Esophagus squamous epithelium (tissue), 5 donors: ENCODE measurements at regions not wholly inside any gene's neighbourhood (a gene's known extent, or its start where the extent isn't known, plus 50 kb on each side); places are given as distances from the start of the nearest gene placed in this dataset.
"Not testable (repeated sequence)": the region's sequence is repeated elsewhere in the genome, so short reads cannot be mapped to it uniquely, and the experiment has no call there.

Source experiments
- DNase-seq: peaks from one replicate; lab custom pipeline; 2025; lab: John Stamatoyannopoulos, UW
- H3K27ac ChIP-seq, 4 donors: fragments of 200-600 bp; sonication (generic); one replicate each; pipeline ENCODE4 v1.5.1; 2016 to 2019; ENCODE audit warnings: mild to moderate bottlenecking in 1 of 4
- H3K27me3 ChIP-seq, 4 donors: fragments of 200-600 bp; sonication (generic); 1 replicate in 3 of 4; 2 replicates in 1 of 4; pipeline versions ENCODE4 v1.5.1 to v1.6.0; 2017 to 2021; ENCODE audit warnings: antibody characterized with exemption in 1 of 4
- H3K36me3 ChIP-seq, 3 donors: fragments of 200-600 bp; sonication (generic); one replicate each; pipeline ENCODE4 v1.5.1; 2016 to 2019
- H3K4me1 ChIP-seq, 3 donors: fragments of 200-600 bp; sonication (generic); one replicate each; pipeline ENCODE4 v1.5.1; 2017 to 2019
- H3K4me3 ChIP-seq, 4 donors: fragments of 200-600 bp; sonication (generic); 1 replicate in 3 of 4; 2 replicates in 1 of 4; pipeline ENCODE4 v1.5.1; 2016 to 2019; ENCODE audit warnings: mild to moderate bottlenecking in 2 of 4, moderate library complexity in 1 of 4
- H3K9me3 ChIP-seq, 3 donors: fragments of 200-600 bp; sonication (generic); one replicate each; pipeline ENCODE4 v1.5.1; 2016 to 2019
- POLR2A ChIP-seq, 4 donors: fragments of 450-650 bp; IDR thresholded peaks; one replicate each; pipeline ENCODE4 v1.6.1; 2017; ENCODE audit warnings: antibody characterized with exemption in 4 of 4, mild to moderate bottlenecking in 4 of 4, moderate library complexity in 3 of 4
- WGBS, 2 donors: methylation state at CpG; one replicate each; pipeline ENCODE4 v1.1.5; 2018; 5-methylcytosine and 5-hydroxymethylcytosine counted together
- intact Hi-C: fragments of 100-400 bp; cut with DNase I; formaldehyde crosslinking; loops from one replicate; pipeline ENCODE4 v1.15.0; 2022
- TF ChIP-seq, protein P1 (sequence below), 6 experiments: fragments of 450-650 bp in 4 of 6; fragments of 200-600 bp in 2 of 6; sonication (generic) in 2 of 6; IDR thresholded peaks; one replicate each; pipeline ENCODE4 v1.5.1; 2016 to 2019; ENCODE audit warnings: antibody characterized with exemption in 6 of 6, mild to moderate bottlenecking in 4 of 6, moderate library complexity in 4 of 6
- donor health status: DM: yes; HTN: yes; CAD: no.

GRCh38 chr5:44674461-44674860 is 134.3 kb upstream of the MRPS30 start:
- 74 to 76% methylated on average over 1 of the region's 1 CpG for WGBS, 2 donors
- H3K36me3 ChIP-seq, result no peaks in the 10 kb centered on the region
- H3K27ac ChIP-seq, result no peak overlapping the region
- no peak overlapping the region for H3K4me3 ChIP-seq
- no peaks in the 10 kb centered on the region for H3K9me3 ChIP-seq
- no peak for DNase-seq
- H3K4me1 ChIP-seq, result no peaks in the 10 kb centered on the region
- no peaks in the 10 kb centered on the region for H3K27me3 ChIP-seq
- TF ChIP-seq POLR2A (IDR thresholded peaks at IDR 0.05), result no peak
- TF ChIP-seq, protein P1, sequence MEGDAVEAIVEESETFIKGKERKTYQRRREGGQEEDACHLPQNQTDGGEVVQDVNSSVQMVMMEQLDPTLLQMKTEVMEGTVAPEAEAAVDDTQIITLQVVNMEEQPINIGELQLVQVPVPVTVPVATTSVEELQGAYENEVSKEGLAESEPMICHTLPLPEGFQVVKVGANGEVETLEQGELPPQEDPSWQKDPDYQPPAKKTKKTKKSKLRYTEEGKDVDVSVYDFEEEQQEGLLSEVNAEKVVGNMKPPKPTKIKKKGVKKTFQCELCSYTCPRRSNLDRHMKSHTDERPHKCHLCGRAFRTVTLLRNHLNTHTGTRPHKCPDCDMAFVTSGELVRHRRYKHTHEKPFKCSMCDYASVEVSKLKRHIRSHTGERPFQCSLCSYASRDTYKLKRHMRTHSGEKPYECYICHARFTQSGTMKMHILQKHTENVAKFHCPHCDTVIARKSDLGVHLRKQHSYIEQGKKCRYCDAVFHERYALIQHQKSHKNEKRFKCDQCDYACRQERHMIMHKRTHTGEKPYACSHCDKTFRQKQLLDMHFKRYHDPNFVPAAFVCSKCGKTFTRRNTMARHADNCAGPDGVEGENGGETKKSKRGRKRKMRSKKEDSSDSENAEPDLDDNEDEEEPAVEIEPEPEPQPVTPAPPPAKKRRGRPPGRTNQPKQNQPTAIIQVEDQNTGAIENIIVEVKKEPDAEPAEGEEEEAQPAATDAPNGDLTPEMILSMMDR (IDR thresholded peaks at IDR 0.05), result no peak
- intact Hi-C loops, result no loop called here

DNA sequence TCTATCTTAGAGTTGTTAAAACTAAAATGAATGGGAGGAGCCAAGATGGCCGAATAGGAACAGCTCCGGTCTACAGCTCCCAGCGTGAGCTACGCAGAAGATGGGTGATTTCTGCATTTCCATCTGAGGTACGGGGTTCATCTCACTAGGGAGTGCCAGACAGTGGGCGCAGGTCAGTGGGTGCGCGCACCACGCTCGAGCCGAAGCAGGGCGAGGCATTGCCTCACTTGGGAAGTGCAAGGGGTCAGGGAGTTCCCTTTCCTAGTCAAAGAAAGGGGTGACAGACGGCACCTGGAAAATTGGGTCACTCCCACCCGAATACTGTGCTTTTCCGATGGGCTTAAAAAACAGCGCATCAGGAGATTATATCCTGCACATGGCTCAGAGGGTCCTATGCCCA is 140.3 kb upstream of the MRPS30 start:
- H3K4me3 ChIP-seq, H3K27me3 ChIP-seq, H3K4me1 ChIP-seq, DNase-seq, H3K36me3 ChIP-seq, intact Hi-C loops, H3K27ac ChIP-seq: not testable (repeated sequence)
- peaks cover 0 to 10% (median 0%) of the 10 kb centered on the region in 3 donors for H3K9me3 ChIP-seq
- 84 to 89% methylated on average over 7 to 12 of the region's 16 CpGs for WGBS, 2 donors

- Histone ChIP-seq H3K36me3 (no peaks in the 10 kb centered on the region), H3K4me1 (no peaks in the 10 kb centered on the region), H3K9me3 (peaks cover 0 to 10% (median 0%) of the 10 kb centered on the region in 3 donors), H3K27me3 (no peaks in the 10 kb centered on the region), H3K4me3 (no peak overlapping the region), H3K27ac (no peak overlapping the region)
- TF ChIP-seq, protein P1 (IDR thresholded peaks at IDR 0.05), result no peak
- no peak for TF ChIP-seq POLR2A (IDR thresholded peaks at IDR 0.05)
- intact Hi-C loops, result no loop called here
- WGBS, 2 donors, result 64 to 71% methylated on average over 4 to 6 of the region's 9 CpGs
- DNase-seq, result no peak
These were observed 143.5 kb upstream of the MRPS30 start for GRCh38 chr5:44665101-44665701.

DNA sequence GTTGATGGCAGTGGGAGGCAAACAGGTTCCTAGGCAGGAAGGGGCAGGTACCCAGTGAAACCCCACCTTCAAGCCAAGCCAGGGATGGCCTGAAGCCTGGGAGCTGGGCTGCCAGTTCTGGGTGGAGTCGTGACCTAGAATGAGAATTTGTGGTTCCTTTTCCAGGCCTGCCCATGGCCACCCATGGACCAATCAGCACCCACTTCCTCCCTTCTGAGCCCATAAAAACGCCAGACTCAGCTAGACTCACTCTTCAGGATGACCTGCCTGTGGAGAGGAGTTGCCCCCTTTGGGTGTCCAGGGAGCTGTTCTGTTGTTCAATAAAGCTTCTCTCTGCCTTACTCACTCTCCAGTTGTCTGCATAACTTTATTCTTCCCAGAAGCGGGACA is 144.0 kb upstream of the MRPS30 start:
- Histone ChIP-seq H3K9me3 (peaks cover 0 to 10% (median 0%) of the 10 kb centered on the region in 3 donors), H3K4me3 (no peak overlapping the region), H3K4me1 (no peaks in the 10 kb centered on the region), H3K27ac (no peak overlapping the region), H3K27me3 (no peaks in the 10 kb centered on the region), H3K36me3 (no peaks in the 10 kb centered on the region)
- no peak for DNase-seq
- 62 to 100% methylated on average over 1 to 3 of the region's 3 CpGs for WGBS, 2 donors
- TF ChIP-seq, protein P1 (IDR thresholded peaks at IDR 0.05), result no peak
- no peak for TF ChIP-seq POLR2A (IDR thresholded peaks at IDR 0.05)
- intact Hi-C loops, result no loop called here

DNA sequence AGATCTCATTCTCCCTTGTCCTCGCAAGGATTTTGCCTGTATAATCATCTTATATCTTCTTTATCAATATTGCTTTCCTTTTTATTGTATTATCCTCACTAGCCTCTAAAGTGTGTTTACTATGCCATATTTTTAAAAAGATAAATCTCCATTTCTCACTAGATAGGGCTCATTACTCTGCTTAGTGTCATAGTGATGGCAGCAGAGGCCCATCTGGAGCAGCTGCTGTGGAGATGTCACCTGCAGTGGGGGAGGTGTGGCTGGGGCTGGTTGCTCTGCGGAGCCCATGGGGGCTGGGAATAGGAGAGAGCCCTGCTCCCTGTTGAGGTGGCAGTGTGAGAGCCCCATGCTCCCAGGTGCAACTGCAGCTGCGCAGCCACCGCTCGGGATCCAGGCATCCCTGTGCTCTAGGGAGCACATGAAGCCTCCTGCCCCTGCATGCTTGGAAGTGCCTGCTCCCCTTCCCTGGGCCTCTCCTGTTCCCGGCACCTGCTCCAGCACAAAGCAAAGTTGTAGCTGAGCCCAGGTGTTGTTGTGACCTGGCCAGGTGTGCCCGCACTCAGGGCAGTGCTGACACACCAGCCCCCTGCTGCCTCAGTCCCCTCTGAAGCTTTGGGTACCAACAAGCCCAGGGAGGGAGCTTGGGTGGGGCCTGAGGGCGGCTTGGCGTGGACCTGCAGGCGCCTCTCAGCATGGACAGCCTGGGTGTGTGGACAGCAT is 144.6 kb upstream of the MRPS30 start:
- intact Hi-C loops, result no loop called here
- Histone ChIP-seq H3K36me3 (no peaks in the 10 kb centered on the region), H3K4me3 (no peak overlapping the region), H3K27ac (no peak overlapping the region), H3K27me3 (no peaks in the 10 kb centered on the region), H3K4me1 (no peaks in the 10 kb centered on the region), H3K9me3 (peaks cover 0 to 10% (median 0%) of the 10 kb centered on the region in 3 donors)
- TF ChIP-seq POLR2A (IDR thresholded peaks at IDR 0.05), result no peak
- TF ChIP-seq, protein P1 (IDR thresholded peaks at IDR 0.05), result no peak
- 80 to 87% methylated on average over 3 to 4 of the region's 10 CpGs for WGBS, 2 donors
- DNase-seq, result no peak
